ENCODE measurements at regions not wholly inside any gene's neighbourhood (a gene's known extent, or its start where the extent isn't known, plus 50 kb on each side); places are given as distances from the start of the nearest gene placed in this dataset.
A peak's percentile ranks its signal among the peaks of the same experiment; 100 is the strongest.

DNA sequence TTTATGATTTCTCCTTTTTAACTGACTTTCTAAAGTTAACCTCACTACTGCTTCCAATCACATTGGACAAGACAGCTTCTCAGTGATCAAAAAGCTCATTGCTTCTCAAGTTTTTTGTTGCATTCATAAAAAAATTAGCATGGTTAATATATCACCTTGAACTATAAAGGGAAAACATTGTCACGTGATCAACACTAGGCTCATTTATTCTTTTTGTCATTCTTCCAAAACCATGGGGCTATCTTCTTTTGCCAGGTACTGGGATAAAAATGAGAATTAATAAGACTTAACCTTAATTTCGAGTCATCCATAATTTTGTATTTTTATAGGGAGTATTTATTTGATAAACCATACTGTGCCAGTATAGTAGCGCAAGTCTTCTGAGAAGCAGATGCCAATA lies 1105.9 kb upstream of the TENM3 start:
- TF ChIP-seq POLR2A (IDR thresholded peaks at IDR 0.05): no peak
- TF ChIP-seq, protein P1, sequence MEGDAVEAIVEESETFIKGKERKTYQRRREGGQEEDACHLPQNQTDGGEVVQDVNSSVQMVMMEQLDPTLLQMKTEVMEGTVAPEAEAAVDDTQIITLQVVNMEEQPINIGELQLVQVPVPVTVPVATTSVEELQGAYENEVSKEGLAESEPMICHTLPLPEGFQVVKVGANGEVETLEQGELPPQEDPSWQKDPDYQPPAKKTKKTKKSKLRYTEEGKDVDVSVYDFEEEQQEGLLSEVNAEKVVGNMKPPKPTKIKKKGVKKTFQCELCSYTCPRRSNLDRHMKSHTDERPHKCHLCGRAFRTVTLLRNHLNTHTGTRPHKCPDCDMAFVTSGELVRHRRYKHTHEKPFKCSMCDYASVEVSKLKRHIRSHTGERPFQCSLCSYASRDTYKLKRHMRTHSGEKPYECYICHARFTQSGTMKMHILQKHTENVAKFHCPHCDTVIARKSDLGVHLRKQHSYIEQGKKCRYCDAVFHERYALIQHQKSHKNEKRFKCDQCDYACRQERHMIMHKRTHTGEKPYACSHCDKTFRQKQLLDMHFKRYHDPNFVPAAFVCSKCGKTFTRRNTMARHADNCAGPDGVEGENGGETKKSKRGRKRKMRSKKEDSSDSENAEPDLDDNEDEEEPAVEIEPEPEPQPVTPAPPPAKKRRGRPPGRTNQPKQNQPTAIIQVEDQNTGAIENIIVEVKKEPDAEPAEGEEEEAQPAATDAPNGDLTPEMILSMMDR (IDR thresholded peaks at IDR 0.05): no peak
- Histone ChIP-seq H3K36me3 (no peaks in the 10 kb centered on the region), H3K27me3 (peaks cover 0 to 14% (median 0%) of the 10 kb centered on the region in 9 donors), H3K9me3 (no peaks in the 10 kb centered on the region), H3K4me1 (no peaks in the 10 kb centered on the region), H3K4me3 (no peak overlapping the region), H3K27ac (no peak overlapping the region)
- intact Hi-C loops (cut with DNase I): no loop called here
- WGBS, 4 donors: 84 to 88% (median 87%) methylated on average over 3 of the region's 3 CpGs
- DNase-seq (no peak), ATAC-seq (no peak)

DNA sequence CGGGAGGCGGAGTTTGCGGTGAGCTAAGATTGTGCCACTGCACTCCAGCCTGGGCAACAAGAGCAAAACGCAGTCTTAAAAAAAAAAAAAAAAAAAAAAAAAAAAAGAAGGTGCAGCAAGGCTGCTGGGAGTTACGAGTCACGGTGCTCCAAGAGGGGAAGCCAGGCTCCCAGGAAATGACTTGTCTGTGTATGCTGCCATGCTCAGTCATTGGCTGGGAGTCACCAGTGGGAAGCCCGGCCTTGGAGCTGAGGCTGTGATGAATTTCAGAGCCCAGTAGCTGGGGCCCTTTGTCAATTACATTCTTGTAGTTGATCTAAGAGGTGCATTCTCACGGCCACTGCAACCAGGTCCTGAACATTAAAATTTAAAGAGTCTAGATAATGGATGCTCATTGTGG lies 1105.1 kb upstream of the TENM3 start:
- intact Hi-C loops (cut with DNase I): no loop called here

DNA sequence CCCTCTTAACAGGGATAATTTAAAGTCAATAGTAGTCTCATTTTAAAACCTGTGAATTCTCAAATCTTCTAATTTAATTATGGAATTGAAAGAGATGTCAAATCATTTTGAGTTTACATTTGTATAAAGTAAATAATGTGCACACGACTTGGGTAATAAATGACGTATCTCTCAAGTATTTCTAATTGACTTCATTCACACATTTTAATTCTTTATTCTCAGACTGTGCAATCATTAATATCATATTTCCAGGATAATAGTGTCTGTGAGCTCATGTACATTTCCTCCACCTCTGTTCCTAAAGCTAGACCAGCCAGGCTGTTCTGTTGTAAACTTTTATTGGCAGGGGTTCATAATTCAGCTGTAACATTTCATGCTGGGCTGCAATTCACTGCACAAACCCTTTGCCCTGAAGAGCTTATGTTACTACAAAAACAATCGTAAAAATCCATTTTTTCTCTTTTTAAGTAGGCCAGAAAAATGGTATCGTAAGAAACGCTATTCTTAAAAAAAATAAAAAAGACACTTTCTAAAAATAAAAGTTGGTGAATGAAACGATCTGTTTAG lies 1103.1 kb upstream of the TENM3 start:
- H3K4me3 ChIP-seq: no peak overlapping the region
- H3K9me3 ChIP-seq: no peaks in the 10 kb centered on the region
- DNase-seq (no peak), ATAC-seq (no peak)
- TF ChIP-seq, protein P1 (IDR thresholded peaks at IDR 0.05): no peak
- no peak for TF ChIP-seq POLR2A (IDR thresholded peaks at IDR 0.05)
- H3K27me3 ChIP-seq: peaks cover 0 to 15% (median 0%) of the 10 kb centered on the region in 9 donors
- intact Hi-C loops (cut with DNase I): loop anchor here in 6 of 10 donors (5.0 to 10.0 kb wide), 5 partner anchors 117 to 1785 kb away; no protein-coding TSS in a partner anchor
- H3K36me3 ChIP-seq: no peaks in the 10 kb centered on the region
- no peaks in the 10 kb centered on the region for H3K4me1 ChIP-seq
- 59 to 67% (median 62%) methylated on average over 6 of the region's 6 CpGs for WGBS, 4 donors
- H3K27ac ChIP-seq: no peak overlapping the region

More for the DNA sequence above, 1105.1 kb upstream of the TENM3 start:
- Histone ChIP-seq H3K4me3 (no peak overlapping the region), H3K4me1 (no peaks in the 10 kb centered on the region), H3K36me3 (no peaks in the 10 kb centered on the region), H3K27me3 (peaks cover 0 to 19% (median 0%) of the 10 kb centered on the region in 9 donors), H3K9me3 (no peaks in the 10 kb centered on the region), H3K27ac (no peak overlapping the region)
- 85 to 93% (median 89%) methylated on average over 8 of the region's 8 CpGs for WGBS, 4 donors
- no peak for ATAC-seq
- TF ChIP-seq POLR2A (IDR thresholded peaks at IDR 0.05): no peak
- TF ChIP-seq, protein P1 (IDR thresholded peaks at IDR 0.05): no peak
- no peak for DNase-seq

DNA sequence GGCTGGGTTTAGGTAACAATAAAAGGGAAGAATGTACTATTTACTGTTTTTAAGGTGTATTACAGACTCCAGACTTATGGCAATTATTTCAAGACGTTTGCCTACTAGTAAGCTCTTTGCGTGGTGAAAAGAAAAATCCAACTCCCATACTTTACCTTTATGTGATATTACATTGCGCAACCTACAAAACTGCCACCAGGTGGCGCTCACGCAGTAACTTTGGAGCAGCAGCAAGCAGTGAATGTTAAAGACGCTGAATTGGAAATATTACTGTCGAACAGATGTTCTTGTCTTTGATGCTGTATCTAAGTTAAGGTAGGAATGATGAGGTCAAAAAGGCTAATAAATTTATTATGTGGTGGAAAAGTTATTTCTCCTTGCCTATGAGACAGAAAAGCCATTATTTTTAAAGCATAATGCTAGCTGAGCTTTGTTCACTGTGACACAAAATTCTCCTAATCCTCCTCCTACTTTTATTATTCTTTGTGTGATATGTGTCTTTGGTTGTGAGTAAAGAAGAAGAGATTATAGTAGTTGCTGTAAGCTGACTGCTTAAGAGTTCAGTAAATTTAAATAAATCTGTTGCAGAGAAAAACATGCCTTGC lies 1099.8 kb upstream of the TENM3 start:
- Histone ChIP-seq H3K27me3 (peaks cover 0 to 15% (median 0%) of the 10 kb centered on the region in 9 donors), H3K4me1 (no peaks in the 10 kb centered on the region), H3K9me3 (no peaks in the 10 kb centered on the region), H3K36me3 (no peaks in the 10 kb centered on the region), H3K27ac (no peak overlapping the region), H3K4me3 (no peak overlapping the region)
- intact Hi-C loops (cut with DNase I): loop anchor here (1.0 to 10.0 kb wide), 8 partner anchors 114 to 1781 kb away; no protein-coding TSS in a partner anchor
- WGBS, 4 donors: 2 to 3% (median 2%) methylated on average over 7 of the region's 7 CpGs
- TF ChIP-seq POLR2A (IDR thresholded peaks at IDR 0.05): no peak
- TF ChIP-seq, protein P1 (IDR thresholded peaks at IDR 0.05): peak; percentile 82 to 95 (median 90)
- DNase-seq: peak; percentile 47 to 80 (median 67)
- peak in 3 of 4 donors; percentile 32 to 65 (median 60) for ATAC-seq

All from heart left ventricle (tissue), 16 donors.